ENCODE measurements at regions not wholly inside any gene's neighbourhood (a gene's known extent, or its start where the extent isn't known, plus 50 kb on each side); places are given as distances from the start of the nearest gene placed in this dataset.

DNA sequence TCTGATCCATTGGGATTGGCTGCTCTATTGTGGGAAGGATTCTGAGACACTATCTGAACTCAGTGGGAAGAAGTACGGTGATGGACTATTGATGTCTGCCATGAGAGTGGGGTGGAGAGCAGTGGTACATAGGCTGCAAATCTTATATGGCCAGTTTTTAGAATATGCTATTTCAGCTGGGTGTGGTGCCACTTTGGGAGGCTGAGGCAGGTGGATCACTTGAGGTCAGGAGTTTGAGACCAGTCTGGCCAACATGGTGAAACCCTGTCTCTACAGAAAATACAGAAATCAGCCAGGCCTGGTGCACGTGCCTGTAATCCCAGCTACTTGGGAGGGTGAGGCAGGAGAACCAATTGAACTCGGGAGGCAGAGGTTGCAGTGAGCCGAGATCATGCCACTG, 505.9 kb downstream of the MED13L start:
- TF ChIP-seq NFRKB (IDR thresholded peaks at IDR 0.05) (no peak), SUZ12 (IDR thresholded peaks at IDR 0.05) (no peak), FOXA1 (IDR thresholded peaks at IDR 0.05) (no peak), BHLHE40 (IDR thresholded peaks at IDR 0.05; ENCODE audit: borderline replicate concordance) (no peak), ARNT (IDR thresholded peaks at IDR 0.05) (no peak), FOXK2 (IDR thresholded peaks at IDR 0.05) (no peak), SP1 (IDR thresholded peaks at IDR 0.05) (no peak), L3MBTL2 (conservative IDR thresholded peaks at IDR 0.05) (no peak), FOXM1 (IDR thresholded peaks at IDR 0.05; ENCODE audit: borderline replicate concordance) (no peak), ELF4 (IDR thresholded peaks at IDR 0.05) (no peak), LEF1 (IDR thresholded peaks at IDR 0.05; ENCODE audit: borderline replicate concordance) (no peak)
